ENCODE measurements at regions not wholly inside any gene's neighbourhood (a gene's known extent, or its start where the extent isn't known, plus 50 kb on each side); places are given as distances from the start of the nearest gene placed in this dataset.

DNA sequence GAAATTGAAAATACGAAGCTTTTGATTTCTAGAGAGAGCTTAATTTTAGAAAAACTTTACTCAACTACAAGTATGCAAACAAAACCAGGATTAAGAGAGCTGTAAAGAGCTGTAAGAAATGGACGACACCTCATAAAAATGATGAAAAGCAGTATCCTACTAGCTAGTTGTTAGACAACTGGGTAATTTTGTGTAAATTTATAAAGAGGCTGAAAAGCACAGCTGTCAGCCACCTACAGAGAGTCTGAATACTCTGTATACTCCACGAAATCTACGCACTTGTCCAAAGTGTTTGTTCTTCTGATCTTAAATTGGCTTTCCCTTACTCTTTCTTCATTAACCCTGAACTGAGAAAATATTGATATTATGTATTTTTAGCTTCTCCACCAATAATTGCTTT is 808.4 kb upstream of the EPHA7 start:
- Histone ChIP-seq H3K27me3 (ENCODE audit: insufficient read depth, low read depth) (no peaks in the 10 kb centered on the region), H4K20me1 (ENCODE audit: insufficient read depth) (no peaks in the 10 kb centered on the region), H3K36me3 (ENCODE audit: low read depth) (no peaks in the 10 kb centered on the region), H3K79me2 (ENCODE audit: low read depth) (no peaks in the 10 kb centered on the region), H3K27ac (no peak overlapping the region), H3K9me2 (ENCODE audit: insufficient read depth) (no peaks in the 10 kb centered on the region), H3K9me3 (ENCODE audit: insufficient read depth, low read depth) (no peaks in the 10 kb centered on the region), H3F3A (ENCODE audit: insufficient read depth, low read depth) (no peaks in the 10 kb centered on the region), H2AFZ (no peak overlapping the region; the same call in 1 of the 2 replicates), H3K4me2 (no peak overlapping the region), H3K4me3 (no peak overlapping the region), H3K4me1 (replicated peaks; ENCODE audit: insufficient read depth) (no peaks in the 10 kb centered on the region)
- DNase-seq = no peak
- intact Hi-C loops (cut with micrococcal nuclease; ENCODE audit: unreplicated experiment) = no loop called here
- POLR2A ChIA-PET (ENCODE audit: unreplicated experiment) = no interaction called here
- TF ChIP-seq EZH2 (IDR thresholded peaks at IDR 0.05; ENCODE audit: low read depth) = no peak
- TF ChIP-seq, protein P1, sequence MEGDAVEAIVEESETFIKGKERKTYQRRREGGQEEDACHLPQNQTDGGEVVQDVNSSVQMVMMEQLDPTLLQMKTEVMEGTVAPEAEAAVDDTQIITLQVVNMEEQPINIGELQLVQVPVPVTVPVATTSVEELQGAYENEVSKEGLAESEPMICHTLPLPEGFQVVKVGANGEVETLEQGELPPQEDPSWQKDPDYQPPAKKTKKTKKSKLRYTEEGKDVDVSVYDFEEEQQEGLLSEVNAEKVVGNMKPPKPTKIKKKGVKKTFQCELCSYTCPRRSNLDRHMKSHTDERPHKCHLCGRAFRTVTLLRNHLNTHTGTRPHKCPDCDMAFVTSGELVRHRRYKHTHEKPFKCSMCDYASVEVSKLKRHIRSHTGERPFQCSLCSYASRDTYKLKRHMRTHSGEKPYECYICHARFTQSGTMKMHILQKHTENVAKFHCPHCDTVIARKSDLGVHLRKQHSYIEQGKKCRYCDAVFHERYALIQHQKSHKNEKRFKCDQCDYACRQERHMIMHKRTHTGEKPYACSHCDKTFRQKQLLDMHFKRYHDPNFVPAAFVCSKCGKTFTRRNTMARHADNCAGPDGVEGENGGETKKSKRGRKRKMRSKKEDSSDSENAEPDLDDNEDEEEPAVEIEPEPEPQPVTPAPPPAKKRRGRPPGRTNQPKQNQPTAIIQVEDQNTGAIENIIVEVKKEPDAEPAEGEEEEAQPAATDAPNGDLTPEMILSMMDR (conservative IDR thresholded peaks at IDR 0.05) = no peak
- CTCF ChIA-PET = no interaction called here
- BruUV-seq (replicated peaks) = no TSS peak

DNA sequence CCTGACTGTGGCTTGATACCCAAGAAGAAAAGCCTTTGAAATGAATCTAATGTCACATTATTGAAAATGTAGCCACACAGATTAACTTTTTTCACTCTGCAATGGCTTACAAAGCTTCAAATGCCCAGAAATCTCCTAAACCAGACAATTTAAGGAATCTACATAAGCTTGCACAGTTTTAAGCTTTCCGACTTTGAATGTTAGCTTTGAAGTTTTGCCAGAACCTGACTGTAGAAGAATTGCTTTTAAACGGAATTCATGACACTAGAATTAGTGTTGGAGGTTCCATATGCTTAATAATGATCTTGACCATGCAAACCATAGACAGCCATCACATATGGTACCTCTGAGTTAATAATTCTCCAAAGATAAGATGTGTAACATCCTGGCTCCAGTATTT is 798.5 kb upstream of the EPHA7 start:
- CTCF ChIA-PET = no interaction called here
- intact Hi-C loops (cut with micrococcal nuclease; ENCODE audit: unreplicated experiment) = no loop called here
- Histone ChIP-seq H3K4me1 (replicated peaks; ENCODE audit: insufficient read depth) (no peaks in the 10 kb centered on the region), H3K4me3 (no peak overlapping the region), H3K4me2 (no peak overlapping the region), H3F3A (ENCODE audit: insufficient read depth, low read depth) (no peaks in the 10 kb centered on the region), H3K79me2 (ENCODE audit: low read depth) (no peaks in the 10 kb centered on the region), H3K27me3 (ENCODE audit: insufficient read depth, low read depth) (no peaks in the 10 kb centered on the region), H4K20me1 (ENCODE audit: insufficient read depth) (no peaks in the 10 kb centered on the region), H3K9me2 (ENCODE audit: insufficient read depth) (0 out of 2 replicates have a peak, but pooled peaks cover 3% of the 10 kb centered on the region), H3K9me3 (ENCODE audit: insufficient read depth, low read depth) (no peaks in the 10 kb centered on the region), H3K27ac (no peak overlapping the region), H2AFZ (no peak overlapping the region), H3K36me3 (ENCODE audit: low read depth) (no peaks in the 10 kb centered on the region)
- TF ChIP-seq EZH2 (IDR thresholded peaks at IDR 0.05; ENCODE audit: low read depth) = no peak
- TF ChIP-seq, protein P1 (conservative IDR thresholded peaks at IDR 0.05) = no peak
- POLR2A ChIA-PET (ENCODE audit: unreplicated experiment) = no interaction called here
- BruUV-seq (replicated peaks) = no TSS peak
- DNase-seq = no peak

DNA sequence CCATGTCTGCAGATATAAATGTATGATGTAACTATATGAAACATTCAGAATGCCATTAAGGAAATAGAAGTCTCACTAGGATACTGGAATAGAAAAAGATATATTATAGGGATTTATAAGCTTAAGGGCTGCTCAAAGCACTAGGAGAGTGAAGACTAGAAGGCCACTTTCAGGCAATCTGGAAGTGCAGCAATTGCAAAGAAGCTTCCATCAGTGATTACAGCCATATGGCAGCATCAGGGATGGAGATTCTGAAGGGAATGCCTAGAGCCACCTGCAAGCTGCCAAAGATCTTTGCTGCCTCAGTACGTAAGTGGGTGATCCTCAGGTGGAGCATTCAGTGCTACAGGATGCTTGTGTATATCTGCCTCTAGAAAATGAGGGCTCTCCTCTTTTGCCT is 796.2 kb upstream of the EPHA7 start:
- intact Hi-C loops (cut with micrococcal nuclease; ENCODE audit: unreplicated experiment) = no loop called here
- no peak overlapping the region for H3K4me3 ChIP-seq
- BruUV-seq (replicated peaks) = no TSS peak
- H2AFZ ChIP-seq = no peak overlapping the region
- H3K9me2 ChIP-seq (ENCODE audit: insufficient read depth) = 0 out of 2 replicates have a peak, but pooled peaks cover 3% of the 10 kb centered on the region
- no peaks in the 10 kb centered on the region for H3K4me1 ChIP-seq (replicated peaks; ENCODE audit: insufficient read depth)
- H3K36me3 ChIP-seq (ENCODE audit: low read depth) = no peaks in the 10 kb centered on the region
- H4K20me1 ChIP-seq (ENCODE audit: insufficient read depth) = no peaks in the 10 kb centered on the region
- H3K27me3 ChIP-seq (ENCODE audit: insufficient read depth, low read depth) = no peaks in the 10 kb centered on the region
- H3K79me2 ChIP-seq (ENCODE audit: low read depth) = no peaks in the 10 kb centered on the region
- no peak for TF ChIP-seq EZH2 (IDR thresholded peaks at IDR 0.05; ENCODE audit: low read depth)
- TF ChIP-seq, protein P1 (conservative IDR thresholded peaks at IDR 0.05) = no peak
- H3K27ac ChIP-seq = no peak overlapping the region
- DNase-seq = no peak
- no peak overlapping the region for H3K4me2 ChIP-seq
- no peaks in the 10 kb centered on the region for H3K9me3 ChIP-seq (ENCODE audit: insufficient read depth, low read depth)
- POLR2A ChIA-PET (ENCODE audit: unreplicated experiment) = interaction anchor here (0.6 kb wide), 1 partner anchor 63 kb away, joined by 3 read pairs; no protein-coding TSS in a partner anchor
- no peaks in the 10 kb centered on the region for H3F3A ChIP-seq (ENCODE audit: insufficient read depth, low read depth)
- CTCF ChIA-PET = no interaction called here
